ENCODE measurements at regions not wholly inside any gene's neighbourhood (a gene's known extent, or its start where the extent isn't known, plus 50 kb on each side); places are given as distances from the start of the nearest gene placed in this dataset.

DNA sequence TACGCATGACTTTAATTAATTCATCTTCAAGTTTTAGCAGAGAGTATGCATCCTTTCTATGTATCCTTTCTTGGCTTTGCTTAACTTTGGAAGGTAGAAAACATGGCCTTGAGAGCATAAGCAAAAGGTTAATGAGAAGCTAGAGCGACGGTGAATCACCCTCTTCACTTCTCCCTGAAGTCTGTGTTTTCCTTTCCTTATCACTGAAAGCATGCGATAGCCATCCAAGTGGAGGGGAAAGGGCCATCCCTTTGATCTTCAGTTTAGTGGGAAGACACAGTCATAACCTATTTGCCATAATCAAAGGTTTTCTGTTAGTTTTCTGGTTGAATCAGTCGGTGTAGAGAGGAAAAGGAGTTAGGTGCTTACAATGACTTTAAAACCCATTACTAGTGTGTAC lies 354.0 kb upstream of the ROBO2 start:
- no peak for DNase-seq (ENCODE audit: extremely low read depth, low read depth)
- TF ChIP-seq, protein P1, sequence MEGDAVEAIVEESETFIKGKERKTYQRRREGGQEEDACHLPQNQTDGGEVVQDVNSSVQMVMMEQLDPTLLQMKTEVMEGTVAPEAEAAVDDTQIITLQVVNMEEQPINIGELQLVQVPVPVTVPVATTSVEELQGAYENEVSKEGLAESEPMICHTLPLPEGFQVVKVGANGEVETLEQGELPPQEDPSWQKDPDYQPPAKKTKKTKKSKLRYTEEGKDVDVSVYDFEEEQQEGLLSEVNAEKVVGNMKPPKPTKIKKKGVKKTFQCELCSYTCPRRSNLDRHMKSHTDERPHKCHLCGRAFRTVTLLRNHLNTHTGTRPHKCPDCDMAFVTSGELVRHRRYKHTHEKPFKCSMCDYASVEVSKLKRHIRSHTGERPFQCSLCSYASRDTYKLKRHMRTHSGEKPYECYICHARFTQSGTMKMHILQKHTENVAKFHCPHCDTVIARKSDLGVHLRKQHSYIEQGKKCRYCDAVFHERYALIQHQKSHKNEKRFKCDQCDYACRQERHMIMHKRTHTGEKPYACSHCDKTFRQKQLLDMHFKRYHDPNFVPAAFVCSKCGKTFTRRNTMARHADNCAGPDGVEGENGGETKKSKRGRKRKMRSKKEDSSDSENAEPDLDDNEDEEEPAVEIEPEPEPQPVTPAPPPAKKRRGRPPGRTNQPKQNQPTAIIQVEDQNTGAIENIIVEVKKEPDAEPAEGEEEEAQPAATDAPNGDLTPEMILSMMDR (IDR thresholded peaks at IDR 0.05; ENCODE audit: low read depth, low read length) = no peak

GRCh38 chr3:76687019-76687418 lies 352.9 kb upstream of the ROBO2 start:
- DNase-seq (ENCODE audit: extremely low read depth, low read depth) = no peak
- TF ChIP-seq, protein P1 (IDR thresholded peaks at IDR 0.05; ENCODE audit: low read depth, low read length) = no peak

DNA sequence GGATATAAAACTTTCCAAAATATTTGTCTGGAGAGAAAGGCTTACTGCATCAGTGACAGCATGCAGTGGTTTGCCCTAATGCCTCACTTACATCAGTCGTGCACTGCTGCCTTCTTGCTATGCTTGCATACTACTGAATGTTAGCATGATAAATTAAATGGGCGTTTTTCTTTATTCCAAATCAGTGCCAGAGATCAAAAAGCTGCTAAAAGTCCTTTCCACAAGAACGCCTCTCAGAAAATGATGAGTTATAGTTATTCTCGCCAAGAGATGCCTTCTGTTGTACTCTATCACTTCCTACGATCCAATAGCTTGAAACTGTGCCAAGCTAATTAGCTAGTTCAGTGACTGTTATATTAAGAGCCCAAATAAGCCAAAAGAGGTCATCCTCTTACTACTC lies 345.8 kb upstream of the ROBO2 start:
- no peak for DNase-seq (ENCODE audit: extremely low read depth, low read depth)
- TF ChIP-seq, protein P1 (IDR thresholded peaks at IDR 0.05; ENCODE audit: low read depth, low read length) = no peak

DNA sequence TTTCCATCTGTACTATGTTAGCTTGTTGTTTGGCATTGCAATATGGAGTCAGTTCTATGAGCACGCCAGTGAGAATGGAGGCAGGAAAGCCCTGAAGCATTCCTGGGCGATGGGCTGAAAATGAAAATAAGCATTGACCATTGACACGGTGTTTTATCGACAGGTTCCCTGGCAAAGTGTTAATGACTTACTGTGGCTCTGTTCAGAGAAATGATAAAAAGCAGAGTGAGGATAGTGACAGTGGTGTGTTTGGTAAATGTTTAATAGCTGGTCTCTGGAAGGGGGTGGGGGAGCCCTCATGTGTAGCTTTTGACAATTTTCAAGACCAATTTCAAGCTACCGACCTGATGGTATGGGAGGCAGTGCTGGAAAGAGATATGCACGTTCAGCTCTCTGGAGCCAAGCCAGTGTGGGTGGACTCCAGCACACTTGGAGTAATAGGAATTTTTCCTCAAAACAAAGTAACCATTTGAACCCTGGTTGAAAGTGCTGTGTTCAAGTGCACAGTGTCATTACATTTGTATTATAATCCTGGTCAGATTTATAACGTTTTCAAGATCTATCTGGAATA lies 341.7 kb upstream of the ROBO2 start:
- TF ChIP-seq, protein P1 (IDR thresholded peaks at IDR 0.05; ENCODE audit: low read depth, low read length) = no peak
- no peak for DNase-seq (ENCODE audit: extremely low read depth, low read depth)

DNA sequence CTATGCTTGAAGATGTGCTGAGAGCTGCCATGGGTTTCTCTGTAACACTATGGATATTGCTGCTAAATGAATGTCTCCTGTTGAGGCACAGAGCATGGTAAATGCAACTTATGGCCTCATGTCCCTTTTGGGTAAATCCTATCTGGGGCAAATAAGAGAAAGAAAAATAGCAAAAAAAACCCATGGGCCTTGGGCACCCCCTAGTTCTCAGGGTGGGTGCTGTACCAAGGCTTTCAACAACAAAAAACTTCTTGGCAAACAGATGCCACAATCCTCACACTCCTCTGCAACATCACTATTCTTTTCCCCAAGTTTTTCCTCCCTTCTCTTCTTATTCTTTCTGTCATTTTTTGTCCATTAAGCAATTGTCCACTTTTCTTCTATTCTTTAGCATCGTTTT lies 340.1 kb upstream of the ROBO2 start:
- no peak for DNase-seq (ENCODE audit: extremely low read depth, low read depth)
- TF ChIP-seq, protein P1 (IDR thresholded peaks at IDR 0.05; ENCODE audit: low read depth, low read length) = no peak

- TF ChIP-seq, protein P1 (IDR thresholded peaks at IDR 0.05; ENCODE audit: low read depth, low read length) = no peak
- DNase-seq (ENCODE audit: extremely low read depth, low read depth) = no peak
Observed at GRCh38 chr3:76700323-76700722, 339.6 kb upstream of the ROBO2 start.

GRCh38 chr3:76702676-76703075 lies 337.2 kb upstream of the ROBO2 start:
- DNase-seq (ENCODE audit: extremely low read depth, low read depth) = no peak
- TF ChIP-seq, protein P1 (IDR thresholded peaks at IDR 0.05; ENCODE audit: low read depth, low read length) = no peak

Data from AG09319 (cell line).